ENCODE measurements at regions not wholly inside any gene's neighbourhood (a gene's known extent, or its start where the extent isn't known, plus 50 kb on each side); places are given as distances from the start of the nearest gene placed in this dataset.

DNA sequence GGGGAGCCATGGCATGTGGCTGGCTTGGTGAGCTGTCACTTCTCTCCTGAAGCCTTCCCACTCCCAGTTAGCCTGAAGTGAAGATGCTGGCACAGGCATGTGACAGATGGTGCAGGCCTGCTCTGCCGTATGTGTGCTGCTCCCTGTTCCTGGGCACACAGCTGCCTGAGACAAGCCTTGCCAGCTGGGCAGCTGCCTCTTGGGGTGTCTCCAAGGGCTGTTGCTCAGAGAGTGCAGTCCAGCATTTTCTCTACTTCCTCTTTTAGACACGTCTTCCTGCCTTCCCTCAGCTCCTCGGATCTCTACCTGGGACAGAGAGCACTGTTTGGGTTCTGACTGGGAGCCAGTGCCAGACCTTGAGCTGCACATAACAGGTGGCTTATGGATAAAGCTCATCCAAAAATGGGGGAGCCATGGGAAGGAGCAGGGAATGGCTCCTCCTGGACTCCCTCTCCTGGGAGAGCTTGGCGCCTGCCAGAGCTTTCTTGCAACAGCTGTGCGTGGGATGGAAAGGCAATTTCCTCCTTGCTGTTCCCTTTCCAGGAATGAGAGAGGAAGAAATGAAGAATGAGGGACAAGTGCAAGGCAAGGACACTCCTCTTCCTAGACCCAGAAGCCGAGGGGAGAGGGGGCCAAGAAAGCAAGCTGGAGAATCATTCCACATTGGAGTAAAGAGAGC is 132.9 kb downstream of the MSL3 start:
- no CpG with 5 or more reads among the region's 6 CpGs for WGBS, 2 experiments (ENCODE audit: extremely low coverage in 2 of 2, insufficient read length in 1 of 2)
- Histone ChIP-seq H4K8ac (ENCODE audit: low read depth in 2 of 2, low read length in 2 of 2) (no peak overlapping the region), H2BK5ac (ENCODE audit: low read depth, low read length, poor library complexity, severe bottlenecking) (no peak overlapping the region), H3K56ac (ENCODE audit: extremely low read depth, insufficient read depth, low read length) (no peak overlapping the region), H3K4me2 (ENCODE audit: low read depth, low read length) (no peak overlapping the region), H3K18ac (ENCODE audit: low read depth, low read length) (no peak overlapping the region), H3K9ac (ENCODE audit: low read depth, low read length) (no peak overlapping the region), H3K14ac (replicated peaks; ENCODE audit: low read depth, low read length) (no peak overlapping the region), H4K5ac (ENCODE audit: low read depth, low read length) (no peak overlapping the region), H3K4me1 (ENCODE audit: control insufficient read depth, insufficient read depth, low read length) (no peaks in the 10 kb centered on the region), H3K4me3 (ENCODE audit: insufficient read depth, low read depth, low read length) (no peak overlapping the region), H3K27ac (ENCODE audit: insufficient read depth, low read length) (no peak overlapping the region), H3K9me3 (ENCODE audit: control insufficient read depth, insufficient read depth, low read length) (no peaks in the 10 kb centered on the region), H4K20me1 (ENCODE audit: insufficient read depth, low read length) (no peaks in the 10 kb centered on the region), H3K79me1 (ENCODE audit: low read depth in 1 of 2, low read length in 2 of 2) (no peaks in the 10 kb centered on the region), H2BK15ac (ENCODE audit: low read depth, low read length) (no peak overlapping the region), H2AK5ac (ENCODE audit: low read depth, low read length) (no peak overlapping the region), H2AFZ (replicated peaks; ENCODE audit: low read length, poor library complexity) (no peak overlapping the region), H3K23ac (ENCODE audit: low read depth, low read length) (no peak overlapping the region), H3K36me3 (ENCODE audit: control insufficient read depth, insufficient read depth, low read length) (no peaks in the 10 kb centered on the region), H4K91ac (ENCODE audit: insufficient read depth, low read depth, low read length) (no peak overlapping the region), H2BK120ac (ENCODE audit: low read depth, low read length) (no peak overlapping the region), H3K9me1 (ENCODE audit: insufficient read depth, low read length) (no peaks in the 10 kb centered on the region), H3K4ac (ENCODE audit: low read depth, low read length) (no peak overlapping the region), H3K27me3 (ENCODE audit: control insufficient read depth, insufficient read depth, low read length) (no peaks in the 10 kb centered on the region), H2AK9ac (replicated peaks; ENCODE audit: low read depth, low read length, poor library complexity) (no peak overlapping the region), H2BK20ac (ENCODE audit: low read depth, low read length) (no peak overlapping the region)
- TF ChIP-seq SMC3 (IDR thresholded peaks at IDR 0.05; ENCODE audit: low read depth, low read length) (no peak), MXI1 (IDR thresholded peaks at IDR 0.05; ENCODE audit: borderline replicate concordance, low read depth, low read length) (no peak), MAZ (IDR thresholded peaks at IDR 0.05; ENCODE audit: borderline replicate concordance, low read depth, low read length) (no peak), MAFK (IDR thresholded peaks at IDR 0.05; ENCODE audit: low read depth, low read length) (no peak)
- TF ChIP-seq, protein P1, sequence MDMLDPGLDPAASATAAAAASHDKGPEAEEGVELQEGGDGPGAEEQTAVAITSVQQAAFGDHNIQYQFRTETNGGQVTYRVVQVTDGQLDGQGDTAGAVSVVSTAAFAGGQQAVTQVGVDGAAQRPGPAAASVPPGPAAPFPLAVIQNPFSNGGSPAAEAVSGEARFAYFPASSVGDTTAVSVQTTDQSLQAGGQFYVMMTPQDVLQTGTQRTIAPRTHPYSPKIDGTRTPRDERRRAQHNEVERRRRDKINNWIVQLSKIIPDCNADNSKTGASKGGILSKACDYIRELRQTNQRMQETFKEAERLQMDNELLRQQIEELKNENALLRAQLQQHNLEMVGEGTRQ (IDR thresholded peaks at IDR 0.05; ENCODE audit: low read depth, low read length), result no peak
- POLR2A ChIA-PET (ENCODE audit: unreplicated experiment), result interaction anchor here (0.5 kb wide), 1 partner anchor 8 kb away, joined by 5 read pairs; no protein-coding TSS in a partner anchor
- ATAC-seq (ENCODE audit: low read depth), result no peak
- CTCF ChIA-PET, result no interaction called here
- BruUV-seq (replicated peaks), result no TSS peak
- in situ Hi-C loops (cut with MboI; ENCODE audit: low sequenced_read_pairs), result no loop called here
- intact Hi-C loops (cut with micrococcal nuclease), result no loop called here
- dilution Hi-C loops (cut with HindIII; ENCODE audit: low sequenced_read_pairs, unreplicated experiment), result no loop called here
- no peak for DNase-seq

All from IMR-90 (cell line).